COLO829 (cell line): ENCODE measurements at regions not wholly inside any gene's neighbourhood (a gene's known extent, or its start where the extent isn't known, plus 50 kb on each side); places are given as distances from the start of the nearest gene placed in this dataset.
"Not testable (repeated sequence)": the region's sequence is repeated elsewhere in the genome, so short reads cannot be mapped to it uniquely, and the experiment has no call there.

Experiments used
- DNase-seq: peaks from one replicate; pipeline ENCODE4 v3.0.0; 2012; ENCODE audit warnings: low spot score

DNA sequence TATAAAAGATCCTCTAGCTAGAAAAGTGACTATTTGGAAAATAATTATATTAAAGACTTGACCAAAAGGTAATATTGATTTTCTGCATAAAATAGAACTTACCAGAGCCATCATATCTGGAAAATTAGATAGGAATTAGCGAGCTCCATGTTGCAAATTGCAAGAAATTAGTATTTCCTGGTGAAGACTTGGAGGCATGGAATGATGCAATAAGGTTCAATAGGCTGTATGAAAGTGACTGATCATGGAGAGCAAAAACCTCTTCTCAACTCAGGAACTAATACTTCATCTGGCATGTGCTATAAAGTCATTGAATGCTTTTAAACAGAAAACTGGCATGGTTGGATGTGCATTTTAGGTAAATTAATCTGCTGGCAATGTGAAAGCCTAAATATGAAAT is 66.3 kb upstream of the UFM1 start:
- DNase-seq = no peak

GRCh38 chr13:38265132-38265497 is 84.5 kb upstream of the UFM1 start:
- no peak for DNase-seq

GRCh38 chr13:38264363-38265131 is 85.1 kb upstream of the UFM1 start:
- no peak for DNase-seq

DNA sequence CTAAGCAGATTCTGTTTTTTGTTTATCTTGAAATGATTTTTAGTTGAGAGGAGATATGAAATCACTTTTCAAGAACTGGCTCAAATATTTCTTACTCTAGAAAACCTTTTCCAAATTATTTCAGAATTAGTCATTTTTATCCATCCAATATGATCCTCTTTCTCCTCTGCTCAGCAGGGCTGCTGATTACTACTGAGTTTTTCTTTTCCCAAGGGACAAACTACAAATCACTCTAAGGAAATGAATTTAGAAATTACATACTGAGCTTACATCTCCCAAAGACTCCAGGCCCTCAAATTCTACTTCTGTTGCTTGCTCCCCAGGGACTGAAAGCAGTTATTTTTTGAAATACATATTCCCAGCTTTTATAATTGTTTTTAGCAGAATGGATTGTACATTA is 87.4 kb upstream of the UFM1 start:
- no peak for DNase-seq

- DNase-seq = no peak
These were observed 94.1 kb upstream of the UFM1 start for GRCh38 chr13:38255600-38255999.

- DNase-seq = no peak
These were observed 109.8 kb upstream of the UFM1 start for GRCh38 chr13:38239874-38240273.

- DNase-seq = no peak
These were observed 121.3 kb upstream of the UFM1 start for GRCh38 chr13:38228322-38228721.

DNA sequence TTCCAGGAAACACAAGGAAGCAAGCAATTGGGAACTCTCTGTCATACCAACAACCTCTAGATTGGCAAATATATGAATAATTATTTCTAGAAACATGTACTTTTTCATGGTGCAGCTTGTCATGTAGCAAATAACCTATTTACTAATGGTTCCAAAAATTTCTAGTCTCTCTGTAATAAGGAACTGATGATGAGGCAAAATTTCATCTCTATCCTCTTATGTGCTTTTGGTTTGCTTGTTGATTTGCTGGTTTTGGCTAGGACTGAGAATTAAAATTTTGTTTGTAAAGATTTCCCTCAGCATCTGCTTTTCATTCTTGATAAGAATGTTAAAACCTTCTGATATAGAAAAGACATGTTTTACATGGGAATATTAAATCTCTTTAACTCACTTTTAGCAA is 123.2 kb upstream of the UFM1 start:
- DNase-seq = no peak

DNA sequence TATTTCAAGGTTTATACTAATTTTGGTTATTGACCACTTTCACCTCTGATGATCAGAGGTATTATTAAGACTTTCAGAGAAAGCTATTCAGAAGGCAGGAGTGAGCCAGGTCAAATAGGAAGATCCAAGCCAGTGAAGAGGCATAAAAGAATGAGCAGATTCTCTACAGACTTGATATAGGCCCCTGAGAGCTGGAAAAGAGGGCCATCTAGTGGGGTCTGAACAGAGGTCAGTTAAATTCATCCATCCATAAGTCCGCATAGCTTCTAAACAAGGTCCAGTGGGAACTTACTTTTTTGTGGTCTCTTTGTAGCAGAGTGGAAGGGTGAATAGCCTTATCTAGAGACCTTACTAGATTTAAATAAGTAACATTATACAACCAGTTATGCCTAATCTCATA is 126.6 kb upstream of the UFM1 start:
- DNase-seq = no peak

DNA sequence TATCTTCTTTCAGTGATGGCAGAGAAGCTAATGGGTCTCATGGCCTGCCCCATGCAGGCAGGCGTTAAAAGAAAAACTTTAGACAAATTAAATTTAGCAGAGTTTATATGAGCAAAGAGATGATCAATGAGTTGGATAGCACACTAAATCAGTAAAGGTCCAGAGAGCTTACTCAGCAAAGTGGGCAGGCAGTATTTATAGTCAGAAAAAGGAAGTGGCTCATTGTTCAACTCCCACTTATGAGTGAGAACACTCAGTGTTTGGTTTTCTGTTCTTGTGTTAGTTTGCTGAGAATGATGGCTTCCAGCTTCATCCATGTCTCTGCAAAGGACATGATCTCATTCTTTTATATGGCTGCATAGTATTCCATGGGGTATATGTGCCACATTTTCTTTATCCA is 128.5 kb upstream of the UFM1 start:
- not testable (repeated sequence) for DNase-seq

GRCh38 chr13:38216181-38216580 is 133.5 kb upstream of the UFM1 start:
- no peak for DNase-seq

DNA sequence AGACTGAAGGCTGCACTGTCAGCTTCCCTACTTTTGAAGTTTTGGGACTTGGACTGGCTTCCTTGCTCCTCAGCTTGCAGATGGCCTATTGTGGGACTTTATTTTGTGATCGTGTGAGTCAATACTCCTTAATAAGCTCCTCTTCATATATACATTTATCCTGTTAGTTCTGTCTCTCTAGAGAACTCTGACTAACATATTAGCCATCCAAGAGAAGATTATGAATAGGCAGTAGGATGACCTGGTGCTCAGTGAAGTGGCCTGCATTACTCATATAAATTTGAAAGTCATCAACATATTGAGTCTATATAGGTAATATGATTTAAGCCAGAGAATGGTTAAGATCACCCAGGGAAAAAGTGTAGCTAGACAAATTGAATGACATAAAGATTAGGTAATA is 136.3 kb upstream of the UFM1 start:
- no peak for DNase-seq

- DNase-seq = no peak
These were observed 138.6 kb upstream of the UFM1 start for GRCh38 chr13:38210928-38211596.

- no peak for DNase-seq
These were observed 145.1 kb upstream of the UFM1 start for GRCh38 chr13:38204556-38204955.

- DNase-seq = no peak
These were observed 146.9 kb upstream of the UFM1 start for GRCh38 chr13:38202740-38203139.

DNA sequence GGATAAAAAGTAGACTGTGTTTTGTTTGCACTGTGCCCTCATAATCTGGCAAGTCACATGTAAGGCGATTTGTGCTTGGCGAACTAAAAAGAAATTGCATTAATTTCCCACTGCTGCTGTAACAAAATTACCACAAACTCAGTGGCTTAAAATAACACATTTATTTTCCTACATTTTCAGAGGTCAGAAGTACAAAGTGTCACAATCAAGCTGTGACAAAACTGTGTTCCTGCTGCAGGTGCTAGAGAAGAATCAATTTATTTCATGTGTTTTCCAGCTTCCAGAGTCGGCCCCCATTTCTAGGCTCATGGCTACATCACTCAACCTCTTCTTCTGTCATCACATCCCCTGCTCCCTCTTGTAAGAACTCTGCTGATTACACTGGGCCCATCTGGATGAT is 158.6 kb upstream of the UFM1 start:
- DNase-seq = no peak

DNA sequence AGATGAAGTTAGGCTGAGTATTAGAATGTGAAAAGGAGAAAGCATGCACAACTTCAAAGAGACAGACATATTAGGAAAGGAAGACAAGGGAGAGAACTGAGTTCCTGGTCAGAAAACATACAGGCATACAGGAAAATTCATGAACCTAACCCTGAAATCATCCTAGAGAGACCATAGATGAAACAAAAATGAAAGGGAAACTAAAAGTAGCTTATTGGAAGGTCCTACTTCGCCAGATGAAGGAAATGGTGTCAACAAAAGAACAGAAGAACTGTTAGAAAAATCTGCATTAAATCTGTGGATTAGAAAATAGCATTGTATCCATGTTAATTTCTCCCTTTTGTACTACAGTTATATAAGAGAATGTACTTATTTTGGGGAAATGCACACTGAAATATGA is 169.0 kb upstream of the UFM1 start:
- no peak for DNase-seq

- no peak for DNase-seq
These were observed 169.5 kb upstream of the UFM1 start for GRCh38 chr13:38180126-38180525.

GRCh38 chr13:38176664-38177063 is 173.0 kb upstream of the UFM1 start:
- DNase-seq = no peak

DNA sequence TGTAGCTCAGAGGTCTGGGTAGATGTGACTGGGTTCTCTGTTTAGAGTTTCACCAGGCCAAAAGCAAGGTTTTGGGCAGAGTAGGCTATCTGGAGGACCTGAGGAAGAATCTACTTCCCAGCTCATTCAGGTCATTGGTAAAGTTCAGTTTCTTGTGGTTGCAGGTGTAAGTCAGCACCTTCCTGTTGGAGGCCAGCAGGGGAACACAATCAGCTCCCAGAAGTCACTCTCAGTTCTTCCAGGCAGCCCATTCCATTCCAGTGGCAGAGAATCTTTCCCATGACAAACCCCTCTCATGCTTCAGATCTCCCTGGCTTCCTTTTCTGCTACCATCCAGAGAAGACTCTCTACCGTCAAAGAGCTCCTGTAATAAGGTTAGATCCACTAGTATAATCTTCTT is 176.2 kb upstream of the UFM1 start:
- DNase-seq = no peak

DNA sequence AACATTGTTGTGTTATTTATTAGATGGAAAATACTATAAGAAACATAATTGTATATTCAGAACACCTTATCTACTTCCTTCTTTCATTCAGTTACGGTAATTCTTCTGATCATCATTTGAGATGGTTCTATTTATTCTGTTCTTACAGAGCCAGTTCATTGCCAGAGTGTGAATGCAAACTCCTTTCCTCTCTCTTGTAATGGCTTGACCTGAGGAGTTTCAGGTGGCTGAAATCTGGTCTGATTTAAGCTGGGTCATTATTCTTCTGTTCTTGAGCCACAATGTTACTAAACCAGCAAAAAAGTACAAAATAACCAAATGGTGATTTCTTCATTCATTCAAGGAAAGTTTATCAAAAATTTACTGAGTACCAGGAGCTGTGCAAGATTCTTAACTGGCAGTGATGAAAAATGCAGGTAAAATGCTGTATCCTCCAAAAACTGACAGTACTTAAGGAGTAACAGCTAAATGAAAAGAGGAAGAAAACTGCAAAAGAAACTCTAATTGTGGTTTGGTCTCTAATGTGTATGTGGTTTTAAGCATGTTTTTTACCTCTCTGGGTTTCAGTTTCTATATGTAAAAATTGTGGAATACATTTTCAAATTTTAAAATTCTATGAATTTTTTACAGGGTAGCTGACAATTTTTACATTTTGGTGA is 182.4 kb upstream of the UFM1 start:
- DNase-seq = no peak

DNA sequence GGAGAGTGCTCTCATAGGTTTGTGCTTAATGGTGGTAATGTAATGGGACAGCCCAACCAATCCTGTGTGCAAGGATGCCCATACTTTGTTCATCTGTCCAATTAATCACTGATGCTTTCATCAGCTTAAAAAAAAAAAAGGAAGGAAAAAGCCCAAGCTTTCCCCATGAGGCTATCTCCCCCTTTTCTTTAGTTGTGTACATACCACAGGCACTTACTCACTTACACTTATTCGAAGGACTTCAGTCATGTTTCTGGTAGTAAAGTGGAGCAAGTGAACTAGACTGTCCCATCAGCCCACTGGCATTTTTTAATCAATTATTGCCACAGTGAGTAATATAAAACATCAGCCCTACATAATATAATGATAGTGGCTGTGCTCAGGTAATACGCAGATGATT is 183.5 kb upstream of the UFM1 start:
- DNase-seq = no peak

DNA sequence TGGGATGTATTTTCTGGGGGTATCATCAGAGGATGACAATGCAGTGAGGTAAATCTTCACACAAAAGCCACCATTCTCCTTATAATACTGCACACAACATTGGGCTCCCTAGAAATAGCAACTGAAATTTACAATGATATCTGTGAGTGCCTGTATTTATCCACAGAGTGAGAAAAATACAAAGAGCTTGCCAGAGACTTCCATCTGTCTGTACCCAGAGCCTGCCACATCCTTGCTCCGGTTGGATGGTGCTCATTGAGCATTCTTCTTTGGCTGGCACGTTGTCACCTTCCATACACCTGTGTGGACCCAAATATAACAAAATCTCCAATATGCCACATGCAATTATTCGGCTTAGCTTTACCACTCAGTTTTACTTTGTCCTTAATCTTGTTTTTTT is 189.5 kb upstream of the UFM1 start:
- DNase-seq = no peak

- DNase-seq = no peak
These were observed 189.9 kb upstream of the UFM1 start for GRCh38 chr13:38159710-38160109.
